GM18861 (cell line): ENCODE measurements at regions not wholly inside any gene's neighbourhood (a gene's known extent, or its start where the extent isn't known, plus 50 kb on each side); places are given as distances from the start of the nearest gene placed in this dataset.

ENCODE experiments used
- ATAC-seq: cut with Tn5 transposase; IDR thresholded peaks from one replicate; pipeline ENCODE4 v1.9.1; 2021; ENCODE audit not compliant: unreplicated experiment

DNA sequence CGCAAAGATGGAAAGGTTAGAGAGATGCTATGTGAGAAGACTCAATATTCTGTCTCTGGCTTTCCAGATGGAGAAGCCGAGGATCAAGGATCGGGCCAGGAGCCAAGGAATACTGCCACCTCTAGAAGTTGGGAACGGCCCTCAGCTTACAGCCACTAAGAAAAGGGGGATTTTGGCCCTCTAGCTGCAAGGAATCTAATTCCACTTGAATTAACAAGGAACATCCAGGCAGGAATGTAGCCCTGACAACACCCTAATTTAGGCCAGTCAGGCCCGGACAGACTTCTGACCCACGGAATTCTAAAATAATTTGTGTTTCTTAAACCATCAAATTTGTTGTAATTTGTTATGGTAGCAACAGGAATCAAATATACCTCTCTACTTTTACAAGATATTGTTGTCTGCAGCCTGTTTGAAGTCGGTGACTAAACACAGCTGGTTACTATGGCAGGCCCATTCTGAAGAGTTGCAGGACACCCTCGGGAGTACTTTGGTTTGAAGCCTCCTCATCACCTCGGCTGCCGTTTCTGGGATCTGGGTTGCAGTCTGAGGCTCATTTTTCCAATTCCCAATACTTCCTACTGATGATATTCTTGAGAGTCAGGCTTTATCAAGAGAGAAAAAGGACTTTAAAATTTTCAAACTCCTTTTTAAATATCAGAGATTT, 1131.2 kb downstream of the TSN start:
- no peak for ATAC-seq

DNA sequence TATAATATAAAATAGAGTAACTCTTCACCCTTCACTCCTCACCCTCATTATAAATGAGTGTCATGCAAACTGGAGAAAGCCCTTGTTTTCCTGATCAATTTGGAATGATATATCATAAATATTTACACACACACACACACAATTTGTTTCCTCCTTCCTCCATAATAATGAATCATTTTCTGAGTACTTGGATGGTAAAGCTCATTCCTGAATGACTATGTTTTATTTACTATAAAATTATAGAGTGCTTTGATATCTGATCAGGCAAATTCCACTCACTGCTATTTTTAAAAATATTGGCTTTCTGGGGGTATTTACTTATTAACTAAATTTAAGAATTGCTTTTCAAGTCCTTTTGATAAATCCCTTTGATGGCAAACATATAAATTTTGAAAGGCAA, 1125.5 kb upstream of the CNTNAP5 start:
- ATAC-seq: no peak

DNA sequence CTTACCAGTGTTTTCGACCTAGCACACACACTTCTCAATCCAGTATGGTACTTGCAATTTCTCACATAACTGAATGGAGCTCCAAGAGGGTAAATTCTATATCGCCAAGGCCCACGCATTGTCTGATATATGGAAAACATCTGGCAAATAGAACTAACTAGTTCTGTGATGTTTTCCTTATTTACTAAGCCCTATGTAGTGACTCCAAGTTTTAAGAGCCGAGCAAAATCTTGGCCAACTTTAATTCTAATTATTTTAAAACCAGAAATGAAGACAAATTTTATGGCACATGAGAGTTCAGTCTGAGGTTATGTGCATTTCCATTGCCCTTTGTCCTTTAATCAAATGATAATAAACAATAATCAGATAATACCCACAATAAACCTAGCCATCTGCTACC, 1119.7 kb upstream of the CNTNAP5 start:
- no peak for ATAC-seq

GRCh38 chr2:122908159-122908558, 1116.9 kb upstream of the CNTNAP5 start:
- ATAC-seq: no peak

DNA sequence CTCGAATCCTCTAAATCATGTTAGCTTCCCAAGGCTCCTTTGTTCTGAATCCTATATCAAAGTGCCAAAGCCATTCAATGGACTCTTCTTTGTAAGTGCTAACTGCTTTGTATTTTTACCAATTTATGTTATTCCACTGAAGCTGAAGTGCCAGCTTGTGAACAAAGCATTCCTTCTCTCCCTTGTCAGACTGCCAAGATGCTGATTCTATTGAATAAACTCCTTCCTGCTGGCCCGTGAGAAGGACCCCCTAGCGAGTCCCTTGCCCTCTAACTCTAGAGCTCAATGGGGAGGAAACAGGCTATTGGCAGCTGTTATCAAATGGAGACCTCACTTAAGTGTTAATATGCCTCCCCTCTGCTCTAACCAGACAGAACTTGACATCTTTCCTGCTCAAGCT, 1097.9 kb upstream of the CNTNAP5 start:
- no peak for ATAC-seq

- no peak for ATAC-seq
These were observed 1097.2 kb upstream of the CNTNAP5 start for GRCh38 chr2:122927710-122928557.

DNA sequence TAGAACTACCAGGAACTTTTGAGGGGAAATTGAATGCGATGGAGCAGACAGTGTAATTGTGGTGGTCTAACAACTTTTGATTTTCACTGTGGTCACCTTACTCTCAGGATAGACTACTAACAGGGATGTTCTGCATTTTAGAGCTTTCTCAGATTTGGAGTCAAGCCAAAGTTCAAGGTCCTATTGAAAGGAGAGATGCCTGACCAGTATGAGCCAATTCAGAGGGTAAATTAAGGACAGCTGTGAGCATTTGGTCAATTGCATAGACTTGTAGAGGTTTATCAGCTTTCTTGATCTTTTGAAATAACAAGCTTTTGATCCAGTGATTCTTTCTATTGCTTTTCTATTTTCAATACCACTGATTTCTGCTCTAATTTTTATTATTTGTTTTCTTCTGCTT, 1095.7 kb upstream of the CNTNAP5 start:
- no peak for ATAC-seq

DNA sequence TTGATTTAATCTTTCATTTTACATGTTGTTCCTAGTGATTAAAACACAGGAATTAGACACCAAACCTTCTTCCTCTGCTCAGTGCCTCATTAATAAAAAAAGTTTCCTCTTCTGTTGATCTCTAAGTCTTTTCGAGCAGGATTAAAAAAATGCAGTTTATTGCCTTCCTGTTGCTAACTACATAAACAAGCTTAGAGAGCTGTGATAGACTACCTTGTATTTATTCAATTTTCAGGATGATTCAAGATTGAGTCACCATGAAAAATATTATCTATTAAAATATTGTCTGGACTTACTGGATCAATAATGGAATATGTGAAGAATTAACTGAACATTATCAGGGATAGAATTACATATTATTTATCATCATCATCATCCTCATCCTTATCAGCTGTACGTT, 1089.6 kb upstream of the CNTNAP5 start:
- ATAC-seq: no peak

GRCh38 chr2:122939796-122940195, 1085.3 kb upstream of the CNTNAP5 start:
- ATAC-seq: no peak

GRCh38 chr2:122949523-122949922, 1075.6 kb upstream of the CNTNAP5 start:
- ATAC-seq: no peak

DNA sequence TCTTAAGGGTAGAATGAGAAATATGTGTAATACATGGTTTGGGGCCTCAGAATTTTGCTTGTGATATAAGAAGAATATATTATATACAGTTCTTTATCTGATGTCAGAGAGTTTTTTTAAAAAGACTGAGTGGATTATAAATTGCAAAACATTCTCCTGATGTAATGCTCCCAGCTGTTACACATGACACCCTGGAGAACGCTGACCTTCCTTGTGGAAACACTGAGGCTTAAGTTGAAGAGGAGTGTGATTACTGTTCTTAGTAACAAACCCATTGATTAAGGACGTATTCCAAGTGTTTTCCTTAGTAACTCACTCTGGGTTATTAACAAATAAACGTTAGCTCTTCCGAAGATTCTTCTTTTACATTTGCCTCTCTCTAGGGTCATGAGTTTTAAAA, 1069.3 kb upstream of the CNTNAP5 start:
- ATAC-seq: no peak

DNA sequence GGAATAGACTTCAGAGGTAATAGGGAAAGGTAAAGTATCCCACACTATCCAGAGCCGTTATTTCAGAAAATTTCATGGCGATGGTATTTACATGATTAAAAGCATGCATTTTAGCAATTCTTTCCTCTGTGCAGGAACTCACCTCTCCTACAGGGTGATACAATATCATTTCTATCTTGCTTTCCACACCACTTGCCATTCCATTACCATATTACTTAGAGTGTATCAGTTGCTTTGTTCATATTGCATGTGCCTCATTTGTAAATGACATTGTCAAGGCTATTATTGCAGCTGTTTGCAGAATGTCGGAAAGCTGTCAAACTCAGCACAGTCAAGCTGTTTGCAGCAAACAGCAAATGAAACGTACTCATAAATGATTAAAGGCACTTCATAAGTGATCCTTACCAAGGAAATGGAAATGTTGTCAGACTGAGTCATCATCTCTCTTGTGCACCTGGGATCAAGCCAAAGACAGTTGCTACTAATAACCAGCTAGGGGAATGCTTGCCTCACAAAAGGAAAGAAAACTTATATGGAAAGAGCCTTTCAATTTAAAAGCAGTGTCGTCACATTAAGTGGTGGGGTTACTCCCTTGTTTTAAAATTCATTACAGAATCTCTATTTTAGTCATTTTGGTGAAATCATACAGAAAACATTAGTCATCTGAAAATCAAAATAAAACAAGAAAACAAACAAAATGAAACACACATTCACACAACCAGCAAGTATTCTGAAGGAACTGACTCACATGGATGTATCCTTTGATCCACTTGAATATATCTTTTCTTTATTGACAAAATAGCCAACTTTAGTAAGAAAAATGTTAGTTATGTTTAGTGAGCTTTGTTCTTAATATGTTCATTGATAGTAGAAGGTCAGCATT, 1064.1 kb upstream of the CNTNAP5 start:
- ATAC-seq: no peak

- no peak for ATAC-seq
These were observed 1058.6 kb upstream of the CNTNAP5 start for GRCh38 chr2:122966461-122966860.

DNA sequence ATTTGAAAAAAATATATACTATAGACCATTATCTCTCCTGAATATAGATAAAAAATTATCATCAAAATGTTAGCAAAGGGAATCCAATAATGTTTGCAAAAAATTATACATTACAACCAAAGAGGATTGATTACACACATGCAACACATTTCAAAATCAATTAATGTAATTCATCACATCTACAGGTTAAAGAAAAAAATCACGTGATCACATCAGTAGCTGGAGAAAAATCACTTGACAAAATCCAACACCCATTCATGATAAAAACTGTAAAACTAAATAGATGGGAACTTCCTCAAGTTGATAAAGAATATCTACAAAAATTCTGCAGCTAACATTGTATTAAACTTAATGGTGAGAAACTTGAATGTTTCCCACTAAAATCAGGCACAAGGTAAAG, 1047.5 kb upstream of the CNTNAP5 start:
- no peak for ATAC-seq

- no peak for ATAC-seq
These were observed 1044.4 kb upstream of the CNTNAP5 start for GRCh38 chr2:122980671-122981070.

- no peak for ATAC-seq
These were observed 1042.2 kb upstream of the CNTNAP5 start for GRCh38 chr2:122982936-122983335.

GRCh38 chr2:122988395-122989221, 1036.5 kb upstream of the CNTNAP5 start:
- no peak for ATAC-seq

DNA sequence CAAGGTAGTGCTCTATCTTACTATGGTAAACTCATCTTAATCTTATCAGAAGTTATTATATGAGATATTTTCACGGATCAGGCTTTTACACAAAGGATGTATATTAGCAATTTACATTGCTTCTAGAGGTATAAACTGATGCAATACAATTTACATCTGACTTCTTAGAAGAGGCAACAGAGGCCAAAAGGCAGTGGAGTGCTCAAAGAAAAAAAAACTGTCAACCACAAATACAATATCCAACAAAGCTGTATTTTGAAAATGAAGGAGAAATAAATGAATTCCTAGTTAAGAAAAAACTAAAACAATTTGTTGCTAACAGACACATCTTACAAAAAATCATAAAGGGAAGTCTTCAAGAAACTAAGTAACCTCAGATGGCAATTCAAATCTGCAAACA, 1031.5 kb upstream of the CNTNAP5 start:
- ATAC-seq: no peak

DNA sequence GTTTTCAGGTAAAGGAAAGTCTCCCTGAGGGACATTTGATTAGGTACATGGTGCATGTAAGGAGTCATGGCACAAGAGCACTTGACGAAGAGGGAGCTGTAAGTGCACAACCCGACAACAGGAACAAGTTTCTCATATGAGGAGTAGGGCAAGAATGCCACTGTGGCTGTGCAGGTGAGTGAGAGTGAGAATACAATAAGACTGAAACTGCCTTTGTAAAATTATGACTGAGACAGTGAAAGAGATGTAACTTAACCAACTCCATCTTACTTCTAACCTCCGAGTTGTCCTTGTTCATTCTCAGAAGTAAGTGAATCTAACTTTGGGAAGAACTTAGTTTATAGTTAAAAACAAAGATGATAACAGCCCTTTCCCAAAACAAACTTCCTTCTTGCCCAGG, 1025.8 kb upstream of the CNTNAP5 start:
- ATAC-seq: no peak

GRCh38 chr2:122999821-123000220, 1025.3 kb upstream of the CNTNAP5 start:
- no peak for ATAC-seq
